Transverse colon (tissue), 4 donors: ENCODE measurements at regions not wholly inside any gene's neighbourhood (a gene's known extent, or its start where the extent isn't known, plus 50 kb on each side); places are given as distances from the start of the nearest gene placed in this dataset.

Source experiments
- DNase-seq: peaks from one replicate; pipeline ENCODE4 v3.0.0-alpha.2; 2019
- H3K27ac ChIP-seq, 4 donors: fragments of 200-600 bp; sonication (generic); 2 replicates each; pipeline ENCODE4 v1.5.1; 2016 to 2018; ENCODE audit warnings: inconsistent platforms in 4 of 4
- H3K27me3 ChIP-seq: fragments of 200-600 bp; sonication (generic); 2 replicates; pipeline ENCODE4 v1.5.1; 2017; ENCODE audit warnings: inconsistent platforms
- H3K36me3 ChIP-seq, 4 donors: fragments of 200-600 bp; sonication (generic); 2 replicates each; pipeline ENCODE4 v1.5.1; 2017 to 2019; ENCODE audit warnings: inconsistent platforms in 4 of 4
- H3K4me1 ChIP-seq, 4 donors: fragments of 200-600 bp; sonication (generic); 2 replicates each; pipeline ENCODE4 v1.5.1; 2017 to 2020; ENCODE audit warnings: inconsistent platforms in 4 of 4
- H3K4me3 ChIP-seq, 4 donors: fragments of 200-600 bp; sonication (generic); 1 replicate in 1 of 4; 2 replicates in 3 of 4; pipeline versions ENCODE4 v1.5.1 to v1.6.1; 2017 to 2019; ENCODE audit warnings: inconsistent platforms in 4 of 4
- H3K9me3 ChIP-seq, 2 donors: fragments of 200-600 bp; sonication (generic); 2 replicates each; pipeline ENCODE4 v1.5.1; 2017 to 2019; ENCODE audit warnings: inconsistent platforms in 2 of 2
- EP300 ChIP-seq: sonication (generic); formaldehyde crosslinking; IDR thresholded peaks from one replicate; pipeline ENCODE4 v1.6.1; 2017; ENCODE audit warnings: antibody characterized with exemption, low read depth
- POLR2A ChIP-seq: fragments of 450-650 bp; IDR thresholded peaks from one replicate; pipeline ENCODE4 v1.6.1; 2016; ENCODE audit warnings: antibody characterized with exemption, mild to moderate bottlenecking, moderate library complexity
- POLR2AphosphoS5 ChIP-seq, 3 donors: sonication (generic); formaldehyde crosslinking; IDR thresholded peaks; one replicate each; pipeline ENCODE4 v1.6.1; 2016; ENCODE audit warnings: antibody characterized with exemption in 3 of 3
- WGBS, 2 donors: methylation state at CpG; one replicate each; pipeline ENCODE4 v1.1.5; 2018; ENCODE audit warnings: low coverage in 1 of 2; 5-methylcytosine and 5-hydroxymethylcytosine counted together
- in situ Hi-C, 4 donors: fragments of 200-750 bp; cut with MboI; loops; one replicate each; pipeline versions ENCODE4 v1.15.0 to v1.15.1; 2017; ENCODE audit warnings: low sequenced_read_pairs in 3 of 4, low pct_ligation_motif_present in 1 of 4, low pct_unique_long_range_greater_than_20kb in 1 of 4
- intact Hi-C: fragments of 100-400 bp; cut with DNase I; formaldehyde crosslinking; loops from one replicate; pipeline ENCODE4 v1.15.1; 2023; ENCODE audit warnings: low total_unique reads
- TF ChIP-seq, protein P1 (sequence below), 5 experiments: fragments of 200-600 bp in 3 of 5; fragments of 450-650 bp in 2 of 5; sonication (generic) in 3 of 5; IDR thresholded peaks; 1 replicate in 2 of 5; 2 replicates in 3 of 5; pipeline ENCODE4 v1.5.1; 2016 to 2017; ENCODE audit warnings: antibody characterized with exemption in 5 of 5, inconsistent platforms in 3 of 5, mild to moderate bottlenecking in 2 of 5, moderate library complexity in 1 of 5

GRCh38 chr9:71384343-71384742, 262.9 kb upstream of the TRPM3 start:
- no peak for DNase-seq
- intact Hi-C loops: no loop called here
- H3K27me3 ChIP-seq: no peaks in the 10 kb centered on the region
- H3K4me1 ChIP-seq: no peaks in the 10 kb centered on the region
- in situ Hi-C loops: no loop called here
- no peaks in the 10 kb centered on the region for H3K9me3 ChIP-seq
- no peak overlapping the region for H3K4me3 ChIP-seq
- TF ChIP-seq EP300 (no peak), POLR2A (no peak), POLR2AphosphoS5 (IDR thresholded peaks at IDR 0.05) (no peak)
- TF ChIP-seq, protein P1, sequence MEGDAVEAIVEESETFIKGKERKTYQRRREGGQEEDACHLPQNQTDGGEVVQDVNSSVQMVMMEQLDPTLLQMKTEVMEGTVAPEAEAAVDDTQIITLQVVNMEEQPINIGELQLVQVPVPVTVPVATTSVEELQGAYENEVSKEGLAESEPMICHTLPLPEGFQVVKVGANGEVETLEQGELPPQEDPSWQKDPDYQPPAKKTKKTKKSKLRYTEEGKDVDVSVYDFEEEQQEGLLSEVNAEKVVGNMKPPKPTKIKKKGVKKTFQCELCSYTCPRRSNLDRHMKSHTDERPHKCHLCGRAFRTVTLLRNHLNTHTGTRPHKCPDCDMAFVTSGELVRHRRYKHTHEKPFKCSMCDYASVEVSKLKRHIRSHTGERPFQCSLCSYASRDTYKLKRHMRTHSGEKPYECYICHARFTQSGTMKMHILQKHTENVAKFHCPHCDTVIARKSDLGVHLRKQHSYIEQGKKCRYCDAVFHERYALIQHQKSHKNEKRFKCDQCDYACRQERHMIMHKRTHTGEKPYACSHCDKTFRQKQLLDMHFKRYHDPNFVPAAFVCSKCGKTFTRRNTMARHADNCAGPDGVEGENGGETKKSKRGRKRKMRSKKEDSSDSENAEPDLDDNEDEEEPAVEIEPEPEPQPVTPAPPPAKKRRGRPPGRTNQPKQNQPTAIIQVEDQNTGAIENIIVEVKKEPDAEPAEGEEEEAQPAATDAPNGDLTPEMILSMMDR (IDR thresholded peaks at IDR 0.05): no peak
- H3K36me3 ChIP-seq: no peaks in the 10 kb centered on the region
- H3K27ac ChIP-seq: no peak overlapping the region
- WGBS, 2 donors: 89 to 91% methylated on average over 4 of the region's 4 CpGs

GRCh38 chr9:71383308-71383940, 262.0 kb upstream of the TRPM3 start:
- no peaks in the 10 kb centered on the region for H3K4me1 ChIP-seq
- intact Hi-C loops (no loop called here), in situ Hi-C loops (no loop called here)
- no peak overlapping the region for H3K4me3 ChIP-seq
- H3K36me3 ChIP-seq: no peaks in the 10 kb centered on the region
- no peaks in the 10 kb centered on the region for H3K27me3 ChIP-seq
- DNase-seq: no peak
- no peaks in the 10 kb centered on the region for H3K9me3 ChIP-seq
- H3K27ac ChIP-seq: no peak overlapping the region
- no peak for TF ChIP-seq POLR2A
- no peak for TF ChIP-seq POLR2AphosphoS5 (IDR thresholded peaks at IDR 0.05)
- no peak for TF ChIP-seq EP300
- TF ChIP-seq, protein P1 (IDR thresholded peaks at IDR 0.05): no peak

GRCh38 chr9:71368157-71368556, 246.7 kb upstream of the TRPM3 start:
- DNase-seq: peak; percentile 22
- Histone ChIP-seq H3K4me1 (peaks cover 0 to 14% (median 0%) of the 10 kb centered on the region in 4 donors), H3K27ac (no peak overlapping the region), H3K36me3 (no peaks in the 10 kb centered on the region), H3K9me3 (no peaks in the 10 kb centered on the region), H3K27me3 (no peaks in the 10 kb centered on the region), H3K4me3 (no peak overlapping the region)
- in situ Hi-C loops: no loop called here
- 0 to 10% methylated on average over 1 of the region's 1 CpG for WGBS, 2 donors
- TF ChIP-seq EP300: no peak
- TF ChIP-seq POLR2A: no peak
- TF ChIP-seq, protein P1 (IDR thresholded peaks at IDR 0.05): no peak
- TF ChIP-seq POLR2AphosphoS5 (IDR thresholded peaks at IDR 0.05): no peak
- intact Hi-C loops: no loop called here

- TF ChIP-seq, protein P1 (IDR thresholded peaks at IDR 0.05): no peak
- TF ChIP-seq POLR2A: no peak
- no peak overlapping the region for H3K4me3 ChIP-seq
- H3K27me3 ChIP-seq: no peaks in the 10 kb centered on the region
- no peak for DNase-seq
- H3K4me1 ChIP-seq: peaks cover 0 to 14% (median 0%) of the 10 kb centered on the region in 4 donors
- H3K9me3 ChIP-seq: no peaks in the 10 kb centered on the region
- in situ Hi-C loops (no loop called here), intact Hi-C loops (no loop called here)
- WGBS, 2 donors: 88 to 89% methylated on average over 2 of the region's 2 CpGs
- H3K36me3 ChIP-seq: no peaks in the 10 kb centered on the region
- no peak overlapping the region for H3K27ac ChIP-seq
These were observed 242.9 kb upstream of the TRPM3 start for GRCh38 chr9:71364186-71364955.
